GM12878 (cell line): ENCODE measurements at regions not wholly inside any gene's neighbourhood (a gene's known extent, or its start where the extent isn't known, plus 50 kb on each side); places are given as distances from the start of the nearest gene placed in this dataset.

Experiments
- ATAC-seq: fragments of 200-7000 bp; cut with Tn5 transposase; 3 replicates; pipeline ENCODE4 v1.9.1; 2020; ENCODE audit warnings: mild to moderate bottlenecking, moderate library complexity
- BruUV-seq: library from RNA; stranded (reverse); fragments of 400-500 nt; replicated peaks from 2 replicates; lab custom pipeline; 2021; lab: Mats Ljungman, UMichigan
- CTCF ChIA-PET: fragments of 300-600 bp; sonication (Branson Sonifier 250); formaldehyde crosslinking; extraction: SDS; loops from one replicate; lab custom pipeline; 2021; ENCODE audit warnings: inconsistent platforms; lab: Yijun Ruan, JAX
- POLR2A ChIA-PET: fragments of 350-600 bp; formaldehyde crosslinking; extraction: SDS; loops from one replicate; lab custom pipeline; 2021; ENCODE audit warnings: inconsistent platforms; lab: Charles Lee
- RAD21 ChIA-PET: fragments of 300-600 bp; sonication (Branson Sonifier 250); formaldehyde crosslinking; loops from one replicate; lab custom pipeline; 2023; ENCODE audit warnings: antibody characterized with exemption; ENCODE audit not compliant: unreplicated experiment; lab: Charles Lee
- SMC1A ChIA-PET: fragments of 300-600 bp; sonication (Branson Sonifier 250); formaldehyde crosslinking; loops from one replicate; lab custom pipeline; 2023; ENCODE audit not compliant: unreplicated experiment, uncharacterized antibody; lab: Charles Lee
- DNase-seq: peaks from one replicate; pipeline ENCODE4 v3.0.0-alpha.2; 2011; ENCODE audit warnings: low read depth, low spot score
- FAIRE-seq: peaks from 3 replicates; lab custom pipeline; 2011; peaks lifted over from hg19 to GRCh38; lab: Jason Lieb, UNC
- H2AFZ ChIP-seq: 2 replicates; pipeline ENCODE4 v1.6.0; 2011; ENCODE audit warnings: low read depth, low read length, control low read depth; ENCODE audit not compliant: control insufficient read depth
- H3K27ac ChIP-seq: 2 replicates; pipeline ENCODE4 v1.5.1; 2011; ENCODE audit warnings: control low read depth; ENCODE audit not compliant: control insufficient read depth, insufficient read depth
- H3K27me3 ChIP-seq, 2 experiments: replicated peaks in 1 of 2; 2 replicates each; pipeline versions ENCODE4 v1.6.0 to v1.6.1; 2011; ENCODE audit warnings: low read length in 1 of 2; ENCODE audit not compliant: control insufficient read depth in 2 of 2, insufficient read depth in 2 of 2
- H3K36me3 ChIP-seq, 2 experiments: 2 replicates each; pipeline ENCODE4 v1.5.1; 2011; ENCODE audit warnings: low read length in 1 of 2; ENCODE audit not compliant: control insufficient read depth in 2 of 2, insufficient read depth in 2 of 2
- H3K4me1 ChIP-seq: 2 replicates; pipeline ENCODE4 v1.6.1; 2011; ENCODE audit warnings: mild to moderate bottlenecking, low read length, moderate library complexity, mixed read lengths; ENCODE audit not compliant: control insufficient read depth, insufficient read depth
- H3K4me2 ChIP-seq: 2 replicates; pipeline ENCODE4 v1.6.0; 2011; ENCODE audit warnings: control low read depth; ENCODE audit not compliant: control insufficient read depth, insufficient read depth
- H3K4me3 ChIP-seq: fragments of 200-600 bp; sonication (generic); 2 replicates; pipeline ENCODE4 v1.5.1; 2016
- H3K79me2 ChIP-seq: 2 replicates; pipeline ENCODE4 v1.6.0; 2011; ENCODE audit warnings: low read length; ENCODE audit not compliant: control insufficient read depth, insufficient read depth
- H3K9ac ChIP-seq: 2 replicates; pipeline ENCODE4 v1.8.0; 2011; ENCODE audit warnings: low read length, control low read depth, mixed read lengths; ENCODE audit not compliant: control insufficient read depth, insufficient read depth
- H3K9me3 ChIP-seq: replicated peaks from 3 replicates; pipeline ENCODE4 v1.5.1; 2011; ENCODE audit warnings: mild to moderate bottlenecking, low read length; ENCODE audit not compliant: control insufficient read depth, insufficient read depth
- H4K20me1 ChIP-seq: 2 replicates; pipeline ENCODE4 v1.6.0; 2011; ENCODE audit not compliant: control insufficient read depth, insufficient read depth
- ATF3 ChIP-seq: IDR thresholded peaks from 2 replicates; pipeline ENCODE4 v1.6.1; 2011; ENCODE audit warnings: low read depth, mild to moderate bottlenecking, low read length, moderate library complexity, borderline replicate concordance; ENCODE audit errors: extremely low read depth
- BRCA1 ChIP-seq: IDR thresholded peaks from 2 replicates; pipeline ENCODE4 v1.6.1; 2011; ENCODE audit warnings: low read depth, low read length, improper control_type of control experiment
- IRF3 ChIP-seq: fragments of 450-650 bp; IDR thresholded peaks from 2 replicates; pipeline ENCODE4 v1.6.1; 2014; ENCODE audit warnings: mild to moderate bottlenecking
- NFIC ChIP-seq: IDR thresholded peaks from 2 replicates; pipeline ENCODE4 v1.6.1; 2012; ENCODE audit warnings: low read depth, mild to moderate bottlenecking, inconsistent platforms, low read length, moderate library complexity
- NFXL1 ChIP-seq: fragments of 450-650 bp; IDR thresholded peaks from 2 replicates; pipeline ENCODE4 v1.6.1; 2017; ENCODE audit warnings: antibody characterized with exemption, mild to moderate bottlenecking, borderline replicate concordance
- NRF1 ChIP-seq: conservative IDR thresholded peaks from 2 replicates; pipeline ENCODE4 v1.6.1; 2011; ENCODE audit warnings: mild to moderate bottlenecking, low read depth, low read length, improper control_type of control experiment
- POLR2A ChIP-seq: IDR thresholded peaks from 2 replicates; pipeline ENCODE4 v1.6.1; 2011; ENCODE audit warnings: low read depth, mild to moderate bottlenecking, low read length
- POU2F2 ChIP-seq: IDR thresholded peaks from 3 replicates; pipeline ENCODE4 v1.6.1; 2011; ENCODE audit warnings: low read depth, mild to moderate bottlenecking, low read length, borderline replicate concordance
- RB1 ChIP-seq: fragments of 450-650 bp; formaldehyde crosslinking; IDR thresholded peaks from 2 replicates; pipeline ENCODE4 v1.6.1; 2017; ENCODE audit warnings: mild to moderate bottlenecking, borderline replicate concordance
- SRF ChIP-seq, 2 experiments: IDR thresholded peaks; 2 replicates each; pipeline ENCODE4 v1.6.1; 2011; ENCODE audit warnings: low read depth in 2 of 2, low read length in 2 of 2, mild to moderate bottlenecking in 1 of 2, moderate library complexity in 1 of 2
- YY1 ChIP-seq: IDR thresholded peaks from 2 replicates; pipeline ENCODE4 v1.6.1; 2011; ENCODE audit warnings: low read depth, mild to moderate bottlenecking, low read length
- ZNF384 ChIP-seq: IDR thresholded peaks from 2 replicates; pipeline ENCODE4 v1.6.1; 2012; ENCODE audit warnings: low read depth, mild to moderate bottlenecking, low read length, improper control_type of control experiment, borderline replicate concordance
- WGBS: methylation state at CpG from one replicate; pipeline ENCODE4 v1.1.6; 2016; ENCODE audit warnings: low lambda C conversion rate; ENCODE audit not compliant: insufficient replicate concordance, insufficient coverage; ENCODE audit errors: missing lambda C conversion rate; 5-methylcytosine and 5-hydroxymethylcytosine counted together
- in situ Hi-C: fragments of 300-500 bp; cut with MboI; formaldehyde crosslinking; loops from 9 replicates; pipeline ENCODE4 v1.14.3; 2018; ENCODE audit warnings: mixed read lengths
- intact Hi-C: fragments of 100-400 bp; cut with micrococcal nuclease; formaldehyde crosslinking; loops from one replicate; pipeline ENCODE4 v1.14.2; 2022; ENCODE audit not compliant: unreplicated experiment
- TF ChIP-seq, protein P1 (sequence below): fragments of 450-650 bp; IDR thresholded peaks from 2 replicates; pipeline ENCODE4 v1.6.1; 2017; ENCODE audit warnings: mild to moderate bottlenecking, low read depth, inconsistent platforms; ENCODE audit not compliant: poor library complexity, severe bottlenecking
- TF ChIP-seq, protein P2 (sequence below): IDR thresholded peaks from 2 replicates; pipeline ENCODE4 v1.6.1; 2012; ENCODE audit warnings: low read length, inconsistent platforms
- TF ChIP-seq, protein P3 (sequence below): fragments of 450-650 bp; IDR thresholded peaks from 2 replicates; pipeline ENCODE4 v1.6.1; 2018; ENCODE audit warnings: borderline replicate concordance, mild to moderate bottlenecking; ENCODE audit not compliant: partially characterized antibody

GRCh38 chr20:6852478-6852877 lies 85.0 kb downstream of the BMP2 start (continued):
- no peak for TF ChIP-seq ATF3
- TF ChIP-seq, protein P1, sequence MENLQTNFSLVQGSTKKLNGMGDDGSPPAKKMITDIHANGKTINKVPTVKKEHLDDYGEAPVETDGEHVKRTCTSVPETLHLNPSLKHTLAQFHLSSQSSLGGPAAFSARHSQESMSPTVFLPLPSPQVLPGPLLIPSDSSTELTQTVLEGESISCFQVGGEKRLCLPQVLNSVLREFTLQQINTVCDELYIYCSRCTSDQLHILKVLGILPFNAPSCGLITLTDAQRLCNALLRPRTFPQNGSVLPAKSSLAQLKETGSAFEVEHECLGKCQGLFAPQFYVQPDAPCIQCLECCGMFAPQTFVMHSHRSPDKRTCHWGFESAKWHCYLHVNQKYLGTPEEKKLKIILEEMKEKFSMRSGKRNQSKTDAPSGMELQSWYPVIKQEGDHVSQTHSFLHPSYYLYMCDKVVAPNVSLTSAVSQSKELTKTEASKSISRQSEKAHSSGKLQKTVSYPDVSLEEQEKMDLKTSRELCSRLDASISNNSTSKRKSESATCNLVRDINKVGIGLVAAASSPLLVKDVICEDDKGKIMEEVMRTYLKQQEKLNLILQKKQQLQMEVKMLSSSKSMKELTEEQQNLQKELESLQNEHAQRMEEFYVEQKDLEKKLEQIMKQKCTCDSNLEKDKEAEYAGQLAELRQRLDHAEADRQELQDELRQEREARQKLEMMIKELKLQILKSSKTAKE: no peak

DNA sequence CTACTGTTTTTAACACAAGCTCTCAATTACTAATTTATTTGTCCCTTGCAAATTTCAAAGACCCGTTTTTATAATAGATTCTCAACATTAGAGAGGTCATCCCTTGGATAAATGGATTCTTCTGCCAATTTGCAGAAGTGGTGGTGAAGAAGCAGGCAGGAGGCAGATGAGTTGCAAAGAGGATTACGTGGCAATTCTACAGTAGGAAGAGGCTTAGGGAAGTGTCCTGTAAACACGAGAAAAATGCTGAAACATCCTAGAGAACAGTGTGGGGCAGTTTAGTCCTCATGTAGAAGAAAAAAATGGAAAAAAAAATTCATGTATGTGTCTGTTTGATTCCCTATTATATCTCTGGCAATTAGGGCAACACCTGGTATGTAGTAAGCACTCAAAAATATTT lies 87.6 kb downstream of the BMP2 start:
- no peak overlapping the region for H3K4me3 ChIP-seq
- no peak overlapping the region for H3K27ac ChIP-seq
- no peaks in the 10 kb centered on the region for H3K79me2 ChIP-seq
- no peak overlapping the region for H2AFZ ChIP-seq
- 2% methylated on average over 3 of the region's 3 CpGs for WGBS
- H3K36me3 ChIP-seq: no peaks in the 10 kb centered on the region
- ChIA-PET RAD21 (interaction anchor here (1.1 to 8.1 kb wide), 5 partner anchors 17 to 69 kb away, joined by 3 to 129 read pairs (median 4); no protein-coding TSS in a partner anchor), SMC1A (interaction anchor here (0.6 to 17.1 kb wide), 7 partner anchors 8 to 203 kb away, joined by 3 to 370 read pairs (median 27); no protein-coding TSS in a partner anchor), POLR2A (interaction anchor here (0.5 to 7.3 kb wide), 6 partner anchors 8 to 65 kb away, joined by 3 to 59 read pairs (median 4); no protein-coding TSS in a partner anchor), CTCF (interaction anchor here (1.3 to 2.8 kb wide), 4 partner anchors 14 to 65 kb away, joined by 6 to 9 read pairs (median 8); no protein-coding TSS in a partner anchor)
- no peaks in the 10 kb centered on the region for H3K27me3 ChIP-seq
- in situ Hi-C loops (no loop called here), intact Hi-C loops (no loop called here)
- no peaks in the 10 kb centered on the region for H4K20me1 ChIP-seq
- no peak; the same call in 2 of the 3 replicates for ATAC-seq
- no peak overlapping the region for H3K4me2 ChIP-seq
- no peak for DNase-seq
- BruUV-seq: no TSS peak
- FAIRE-seq: no peak
- no peaks in the 10 kb centered on the region for H3K4me1 ChIP-seq
- H3K9ac ChIP-seq: no peak overlapping the region
- no peaks in the 10 kb centered on the region for H3K9me3 ChIP-seq
- TF ChIP-seq, protein P2, sequence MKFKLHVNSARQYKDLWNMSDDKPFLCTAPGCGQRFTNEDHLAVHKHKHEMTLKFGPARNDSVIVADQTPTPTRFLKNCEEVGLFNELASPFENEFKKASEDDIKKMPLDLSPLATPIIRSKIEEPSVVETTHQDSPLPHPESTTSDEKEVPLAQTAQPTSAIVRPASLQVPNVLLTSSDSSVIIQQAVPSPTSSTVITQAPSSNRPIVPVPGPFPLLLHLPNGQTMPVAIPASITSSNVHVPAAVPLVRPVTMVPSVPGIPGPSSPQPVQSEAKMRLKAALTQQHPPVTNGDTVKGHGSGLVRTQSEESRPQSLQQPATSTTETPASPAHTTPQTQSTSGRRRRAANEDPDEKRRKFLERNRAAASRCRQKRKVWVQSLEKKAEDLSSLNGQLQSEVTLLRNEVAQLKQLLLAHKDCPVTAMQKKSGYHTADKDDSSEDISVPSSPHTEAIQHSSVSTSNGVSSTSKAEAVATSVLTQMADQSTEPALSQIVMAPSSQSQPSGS: no peak
- TF ChIP-seq RB1 (no peak), SRF (IDR thresholded peaks at IDR 0.05; ENCODE audit: low read depth in 2 of 2, low read length in 2 of 2) (no peak), NFXL1 (no peak), NFIC (no peak), YY1 (no peak), POU2F2 (no peak), NRF1 (no peak), BRCA1 (no peak), POLR2A (no peak), IRF3 (no peak), ZNF384 (no peak)
- TF ChIP-seq, protein P3, sequence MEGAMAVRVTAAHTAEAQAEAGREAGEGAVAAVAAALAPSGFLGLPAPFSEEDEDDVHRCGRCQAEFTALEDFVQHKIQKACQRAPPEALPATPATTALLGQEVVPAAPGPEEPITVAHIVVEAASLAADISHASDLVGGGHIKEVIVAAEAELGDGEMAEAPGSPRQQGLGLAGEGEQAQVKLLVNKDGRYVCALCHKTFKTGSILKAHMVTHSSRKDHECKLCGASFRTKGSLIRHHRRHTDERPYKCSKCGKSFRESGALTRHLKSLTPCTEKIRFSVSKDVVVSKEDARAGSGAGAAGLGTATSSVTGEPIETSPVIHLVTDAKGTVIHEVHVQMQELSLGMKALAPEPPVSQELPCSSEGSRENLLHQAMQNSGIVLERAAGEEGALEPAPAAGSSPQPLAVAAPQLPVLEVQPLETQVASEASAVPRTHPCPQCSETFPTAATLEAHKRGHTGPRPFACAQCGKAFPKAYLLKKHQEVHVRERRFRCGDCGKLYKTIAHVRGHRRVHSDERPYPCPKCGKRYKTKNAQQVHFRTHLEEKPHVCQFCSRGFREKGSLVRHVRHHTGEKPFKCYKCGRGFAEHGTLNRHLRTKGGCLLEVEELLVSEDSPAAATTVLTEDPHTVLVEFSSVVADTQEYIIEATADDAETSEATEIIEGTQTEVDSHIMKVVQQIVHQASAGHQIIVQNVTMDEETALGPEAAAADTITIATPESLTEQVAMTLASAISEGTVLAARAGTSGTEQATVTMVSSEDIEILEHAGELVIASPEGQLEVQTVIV: no peak
